NCI-H460 (cell line): ENCODE measurements at regions not wholly inside any gene's neighbourhood (a gene's known extent, or its start where the extent isn't known, plus 50 kb on each side); places are given as distances from the start of the nearest gene placed in this dataset.
A peak's percentile ranks its signal among the peaks of the same experiment; 100 is the strongest.

ENCODE experiments used
- DNase-seq: peaks from one replicate; pipeline ENCODE4 v3.0.0-alpha.2; 2016; ENCODE audit warnings: low read depth; ENCODE audit errors: extremely low read depth
- small RNA-seq, 2 experiments: library from RNA; depleted of rRNA; stranded (forward); fragments of <200 nt; gene quantifications; one replicate each; pipeline ENCODE3, GENCODE V24; 2014

GRCh38 chr3:163018664-163019063, 1522.1 kb downstream of the OTOL1 start:
- no peak for DNase-seq

- DNase-seq: no peak
These were observed 1522.7 kb downstream of the OTOL1 start for GRCh38 chr3:163019260-163019659.

GRCh38 chr3:163033652-163034051, 1537.0 kb downstream of the OTOL1 start:
- no peak for DNase-seq

GRCh38 chr3:163039636-163040035, 1543.0 kb downstream of the OTOL1 start:
- no peak for DNase-seq

- no peak for DNase-seq
These were observed 1546.5 kb downstream of the OTOL1 start for GRCh38 chr3:163043074-163043473.

GRCh38 chr3:163045945-163046344, 1549.3 kb downstream of the OTOL1 start:
- no peak for DNase-seq

GRCh38 chr3:163048881-163049280, 1552.3 kb downstream of the OTOL1 start:
- DNase-seq: no peak

- DNase-seq: peak; percentile 40
These were observed 1560.4 kb downstream of the OTOL1 start for GRCh38 chr3:163056874-163057497.

GRCh38 chr3:163058031-163058854, 1561.6 kb downstream of the OTOL1 start:
- no peak for DNase-seq

GRCh38 chr3:163071713-163072112, 1575.1 kb downstream of the OTOL1 start:
- DNase-seq: no peak

Small RNA genes lying in the stretch of these regions (small RNA-seq; reads per million reads assigned to genes)
- gene AC128716.1: 0 reads per million in 2 experiments
